ENCODE measurements at regions not wholly inside any gene's neighbourhood (a gene's known extent, or its start where the extent isn't known, plus 50 kb on each side); places are given as distances from the start of the nearest gene placed in this dataset.

- no CpG with 5 or more reads among the region's 2 CpGs for WGBS (ENCODE audit: extremely low coverage, insufficient read length, low lambda C conversion rate)
- no peak overlapping the region for H3K9ac ChIP-seq (ENCODE audit: extremely low read depth, insufficient read length, low read length)
- TF ChIP-seq, protein P1, sequence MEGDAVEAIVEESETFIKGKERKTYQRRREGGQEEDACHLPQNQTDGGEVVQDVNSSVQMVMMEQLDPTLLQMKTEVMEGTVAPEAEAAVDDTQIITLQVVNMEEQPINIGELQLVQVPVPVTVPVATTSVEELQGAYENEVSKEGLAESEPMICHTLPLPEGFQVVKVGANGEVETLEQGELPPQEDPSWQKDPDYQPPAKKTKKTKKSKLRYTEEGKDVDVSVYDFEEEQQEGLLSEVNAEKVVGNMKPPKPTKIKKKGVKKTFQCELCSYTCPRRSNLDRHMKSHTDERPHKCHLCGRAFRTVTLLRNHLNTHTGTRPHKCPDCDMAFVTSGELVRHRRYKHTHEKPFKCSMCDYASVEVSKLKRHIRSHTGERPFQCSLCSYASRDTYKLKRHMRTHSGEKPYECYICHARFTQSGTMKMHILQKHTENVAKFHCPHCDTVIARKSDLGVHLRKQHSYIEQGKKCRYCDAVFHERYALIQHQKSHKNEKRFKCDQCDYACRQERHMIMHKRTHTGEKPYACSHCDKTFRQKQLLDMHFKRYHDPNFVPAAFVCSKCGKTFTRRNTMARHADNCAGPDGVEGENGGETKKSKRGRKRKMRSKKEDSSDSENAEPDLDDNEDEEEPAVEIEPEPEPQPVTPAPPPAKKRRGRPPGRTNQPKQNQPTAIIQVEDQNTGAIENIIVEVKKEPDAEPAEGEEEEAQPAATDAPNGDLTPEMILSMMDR (conservative IDR thresholded peaks at IDR 0.05): no peak
Observed at GRCh38 chr3:160168246-160168645, 57.0 kb upstream of the C3orf80 start.

More at GRCh38 chr3:160168246-160168645, 57.0 kb upstream of the C3orf80 start:
- H3K27me3 ChIP-seq (ENCODE audit: insufficient read depth, low read length): no peaks in the 10 kb centered on the region
- no peak overlapping the region for H3K14ac ChIP-seq (ENCODE audit: insufficient read depth, low read length)
- H2BK20ac ChIP-seq (ENCODE audit: low read depth, low read length, poor library complexity, severe bottlenecking): no peak overlapping the region
- H3K27me3 Mint-ChIP-seq (ENCODE audit: low read depth): no peaks in the 10 kb centered on the region
- no peak overlapping the region for H3K23ac ChIP-seq (ENCODE audit: insufficient read length, low read depth, low read length)
- H3K4me1 ChIP-seq (ENCODE audit: insufficient read depth, low read length): no peaks in the 10 kb centered on the region; the same call in 1 of the 2 replicates
- H3K27ac Mint-ChIP-seq: no peak overlapping the region
- no peaks in the 10 kb centered on the region for H3K79me2 ChIP-seq (ENCODE audit: insufficient read depth, low read length)
- H3K79me1 ChIP-seq (ENCODE audit: insufficient read depth, low read depth, low read length, poor library complexity, severe bottlenecking): no peaks in the 10 kb centered on the region
- no peak overlapping the region for H3K4ac ChIP-seq (ENCODE audit: low read depth, low read length)
- H2AFZ ChIP-seq (ENCODE audit: low read length): no peak overlapping the region
- H3K56ac ChIP-seq (ENCODE audit: insufficient read length, low read depth, low read length): no peak overlapping the region
- DNase-seq: no peak
- H3K9me3 ChIP-seq (ENCODE audit: control insufficient read depth, low read depth, low read length): no peaks in the 10 kb centered on the region
- H2BK15ac ChIP-seq (ENCODE audit: low read depth, low read length): no peak overlapping the region
- peaks cover 0 to 3% of the 10 kb centered on the region in 2 experiments; a peak in 1 of 5 replicates for H3K9me3 Mint-ChIP-seq
- no peak overlapping the region for H3K4me3 Mint-ChIP-seq
- H2AK5ac ChIP-seq (ENCODE audit: insufficient read length, low read length): no peak overlapping the region
- no peak overlapping the region for H2BK120ac ChIP-seq (ENCODE audit: low read depth, low read length, poor library complexity, severe bottlenecking)
- H2BK5ac ChIP-seq (ENCODE audit: insufficient read length, low read length): no peak overlapping the region
- H4K20me1 ChIP-seq (ENCODE audit: control insufficient read depth, insufficient read depth, insufficient read length): no peaks in the 10 kb centered on the region
- H3K18ac ChIP-seq (ENCODE audit: insufficient read length, low read depth, low read length): no peak overlapping the region
- no peak overlapping the region for H4K91ac ChIP-seq (ENCODE audit: insufficient read length, low read depth, low read length)
- no peak overlapping the region for H2BK12ac ChIP-seq (ENCODE audit: insufficient read length, low read depth, low read length)
- no peaks in the 10 kb centered on the region for H3K36me3 Mint-ChIP-seq (ENCODE audit: insufficient read depth in 1 of 3, low read depth in 3 of 3)
- H3K4me2 ChIP-seq (ENCODE audit: insufficient read depth, insufficient read length, low read length): no peak overlapping the region
- no peak overlapping the region for H4K8ac ChIP-seq (replicated peaks; ENCODE audit: insufficient read length, low read depth, low read length)
- no peaks in the 10 kb centered on the region for H3K23me2 ChIP-seq (ENCODE audit: insufficient read length, low read depth, low read length, poor library complexity, severe bottlenecking)
- H3K4me1 Mint-ChIP-seq: peaks cover 11 to 13% of the 10 kb centered on the region in 2 experiments
- H3K27ac ChIP-seq (ENCODE audit: insufficient read length, low read depth, low read length): no peak overlapping the region
- H3T11ph ChIP-seq (ENCODE audit: low read length): no peak overlapping the region
- no peak overlapping the region for H4K5ac ChIP-seq (ENCODE audit: insufficient read length, low read depth, low read length)
